TTC549 (cell line): ENCODE measurements at regions not wholly inside any gene's neighbourhood (a gene's known extent, or its start where the extent isn't known, plus 50 kb on each side); places are given as distances from the start of the nearest gene placed in this dataset.

Source experiments
- FAIRE-seq: peaks from 2 replicates; lab custom pipeline; 2012; peaks lifted over from hg19 to GRCh38; lab: Jason Lieb, UNC

GRCh38 chr3:144301863-144302262 is 330.2 kb downstream of the DIPK2A start:
- no peak for FAIRE-seq

- FAIRE-seq: no peak
Observed at GRCh38 chr3:144307951-144308350, 336.3 kb downstream of the DIPK2A start.

- no peak for FAIRE-seq
Observed at GRCh38 chr3:144308396-144308795, 336.8 kb downstream of the DIPK2A start.

GRCh38 chr3:144312702-144313101 is 341.1 kb downstream of the DIPK2A start:
- FAIRE-seq: no peak

GRCh38 chr3:144314946-144315345 is 343.3 kb downstream of the DIPK2A start:
- FAIRE-seq: no peak

GRCh38 chr3:144317961-144318360 is 346.3 kb downstream of the DIPK2A start:
- no peak for FAIRE-seq

- FAIRE-seq: no peak
Observed at GRCh38 chr3:144324076-144324475, 352.5 kb downstream of the DIPK2A start.

- FAIRE-seq: no peak
Observed at GRCh38 chr3:144332868-144333267, 361.2 kb downstream of the DIPK2A start.

- no peak for FAIRE-seq
Observed at GRCh38 chr3:144341471-144341870, 369.8 kb downstream of the DIPK2A start.

- no peak for FAIRE-seq
Observed at GRCh38 chr3:144343343-144343742, 371.7 kb downstream of the DIPK2A start.

- no peak for FAIRE-seq
Observed at GRCh38 chr3:144343777-144344176, 372.2 kb downstream of the DIPK2A start.

- no peak for FAIRE-seq
Observed at GRCh38 chr3:144344925-144345548, 373.4 kb downstream of the DIPK2A start.

- FAIRE-seq: no peak
Observed at GRCh38 chr3:144350125-144350524, 378.5 kb downstream of the DIPK2A start.

- no peak for FAIRE-seq
Observed at GRCh38 chr3:144351011-144351410, 379.4 kb downstream of the DIPK2A start.

GRCh38 chr3:144351773-144352365 is 380.2 kb downstream of the DIPK2A start:
- FAIRE-seq: no peak

- no peak for FAIRE-seq
Observed at GRCh38 chr3:144358191-144358590, 386.6 kb downstream of the DIPK2A start.

GRCh38 chr3:144361002-144361401 is 389.4 kb downstream of the DIPK2A start:
- no peak for FAIRE-seq

GRCh38 chr3:144362126-144362525 is 390.5 kb downstream of the DIPK2A start:
- no peak for FAIRE-seq

GRCh38 chr3:144363856-144364255 is 392.2 kb downstream of the DIPK2A start:
- FAIRE-seq: no peak

GRCh38 chr3:144364737-144365136 is 393.1 kb downstream of the DIPK2A start:
- no peak for FAIRE-seq

- no peak for FAIRE-seq
Observed at GRCh38 chr3:144369129-144369879, 397.7 kb downstream of the DIPK2A start.

- FAIRE-seq: no peak
Observed at GRCh38 chr3:144375088-144375487, 403.5 kb downstream of the DIPK2A start.

- FAIRE-seq: no peak
Observed at GRCh38 chr3:144380849-144381248, 409.2 kb downstream of the DIPK2A start.

GRCh38 chr3:144381607-144382006 is 410.0 kb downstream of the DIPK2A start:
- FAIRE-seq: no peak
